Endothelial cell of umbilical vein (primary cell): ENCODE measurements at regions not wholly inside any gene's neighbourhood (a gene's known extent, or its start where the extent isn't known, plus 50 kb on each side); places are given as distances from the start of the nearest gene placed in this dataset.
"Not testable (repeated sequence)": the region's sequence is repeated elsewhere in the genome, so short reads cannot be mapped to it uniquely, and the experiment has no call there.

Source experiments
- BruUV-seq: library from RNA; stranded (reverse); fragments of 400-500 nt; replicated peaks from 2 replicates; lab custom pipeline; 2021; lab: Mats Ljungman, UMichigan
- CTCF ChIA-PET: fragments of 300-600, 350-600 bp; sonication (Branson Sonifier 250); formaldehyde crosslinking; loops from one replicate; lab custom pipeline; 2021; ENCODE audit warnings: antibody characterized with exemption, inconsistent platforms; lab: Charles Lee
- POLR2A ChIA-PET: fragments of 300-600, 350-600 bp; sonication (Branson Sonifier 250); formaldehyde crosslinking; loops from one replicate; lab custom pipeline; 2021; ENCODE audit warnings: antibody characterized with exemption, inconsistent platforms; lab: Charles Lee
- DNase-seq: peaks from one replicate; pipeline ENCODE4 v3.0.0-alpha.2; 2011; ENCODE audit warnings: low read depth, low spot score
- FAIRE-seq: peaks from 2 replicates; lab custom pipeline; 2011; peaks lifted over from hg19 to GRCh38; lab: Jason Lieb, UNC
- H2AFZ ChIP-seq: 2 replicates; pipeline ENCODE4 v1.6.0; 2012; ENCODE audit warnings: low read depth, low read length, control low read depth, inconsistent platforms
- H3K27ac ChIP-seq: 2 replicates; pipeline ENCODE4 v1.5.1; 2011; ENCODE audit warnings: low read depth, mild to moderate bottlenecking, control low read depth, low read length, moderate library complexity; ENCODE audit not compliant: insufficient read depth
- H3K27me3 ChIP-seq, 2 experiments: 2 replicates each; pipeline versions ENCODE4 v1.6.0 to v1.6.1; 2011; ENCODE audit warnings: low read length in 2 of 2, mixed read lengths in 1 of 2; ENCODE audit not compliant: control insufficient read depth in 2 of 2, insufficient read depth in 2 of 2
- H3K36me3 ChIP-seq, 2 experiments: 2 replicates in 1 of 2; 3 replicates in 1 of 2; pipeline ENCODE4 v1.5.1; 2011; ENCODE audit warnings: low read length in 2 of 2, mild to moderate bottlenecking in 1 of 2, moderate library complexity in 1 of 2; ENCODE audit not compliant: control insufficient read depth in 2 of 2, insufficient read depth in 2 of 2; ENCODE audit errors: extremely low read depth in 1 of 2
- H3K4me1 ChIP-seq: 3 replicates; pipeline ENCODE4 v1.5.1; 2011; ENCODE audit warnings: mild to moderate bottlenecking, low read length; ENCODE audit not compliant: control insufficient read depth, insufficient read depth; ENCODE audit errors: extremely low read depth
- H3K4me2 ChIP-seq: 2 replicates; pipeline ENCODE4 v1.6.1; 2011; ENCODE audit warnings: low read length, control low read depth, mixed read lengths; ENCODE audit not compliant: insufficient read depth
- H3K4me3 ChIP-seq, 3 experiments: fragments of 200-600 bp in 1 of 3; sonication (generic), shearing (Covaris generic) in 1 of 3; replicated peaks in 1 of 3; 2 replicates each; pipeline ENCODE4 v1.5.1; 2011 to 2016; ENCODE audit warnings: control low read depth in 3 of 3, low read length in 3 of 3, mild to moderate bottlenecking in 2 of 3, inconsistent platforms in 1 of 3, low read depth in 1 of 3, moderate library complexity in 1 of 3; ENCODE audit not compliant: insufficient read depth in 1 of 3
- H3K79me2 ChIP-seq: 2 replicates; pipeline ENCODE4 v1.6.0; 2012; ENCODE audit warnings: low read length, inconsistent platforms; ENCODE audit not compliant: control insufficient read depth, insufficient read depth
- H3K9ac ChIP-seq: replicated peaks from 2 replicates; pipeline ENCODE3; 2011; ENCODE audit warnings: low read length, control low read depth; ENCODE audit not compliant: insufficient read depth; ENCODE audit errors: extremely low read depth
- H3K9me1 ChIP-seq: replicated peaks from 3 replicates; pipeline ENCODE4 v1.6.0; 2011; ENCODE audit warnings: mild to moderate bottlenecking, low read length; ENCODE audit not compliant: control insufficient read depth, insufficient read depth; ENCODE audit errors: extremely low read depth
- H3K9me3 ChIP-seq: replicated peaks from 2 replicates; pipeline ENCODE4 v1.5.1; 2012; ENCODE audit warnings: low read length, inconsistent platforms; ENCODE audit not compliant: control insufficient read depth, insufficient read depth
- H4K20me1 ChIP-seq: replicated peaks from 2 replicates; pipeline ENCODE3; 2011; ENCODE audit warnings: mild to moderate bottlenecking, low read length; ENCODE audit not compliant: control insufficient read depth, insufficient read depth; ENCODE audit errors: extremely low read depth
- JUN ChIP-seq: IDR thresholded peaks from 2 replicates; pipeline ENCODE4 v1.6.1; 2011; ENCODE audit warnings: borderline replicate concordance, low read depth; ENCODE audit not compliant: insufficient read length, insufficient read depth
- MAX ChIP-seq: IDR thresholded peaks from 2 replicates; pipeline ENCODE4 v1.6.1; 2011; ENCODE audit not compliant: insufficient read depth, insufficient read length
- POLR2A ChIP-seq: IDR thresholded peaks from 2 replicates; pipeline ENCODE4 v1.6.1; 2012; ENCODE audit warnings: low read depth, mild to moderate bottlenecking, control low read depth, low read length
- POLR2AphosphoS5 ChIP-seq: IDR thresholded peaks from 2 replicates; pipeline ENCODE4 v1.6.1; 2012; ENCODE audit warnings: low read depth, mild to moderate bottlenecking, control low read depth, low read length, moderate library complexity; ENCODE audit not compliant: insufficient read depth
- dilution Hi-C: fragments of 300-500 bp; cut with MboI; formaldehyde crosslinking; loops from one replicate; pipeline ENCODE4 v1.15.0; 2019; ENCODE audit warnings: low sequenced_read_pairs; ENCODE audit not compliant: extremely low pct_ligation_motif_present
- intact Hi-C: fragments of 100-400 bp; cut with micrococcal nuclease; formaldehyde crosslinking; loops from one replicate; pipeline ENCODE4 v1.10.0; 2022

GRCh38 chr17:63224644-63225043 lies 221.5 kb downstream of the CYB561 start:
- TF ChIP-seq JUN = no peak
- TF ChIP-seq MAX = no peak
- no peak for TF ChIP-seq POLR2AphosphoS5
- no peak for TF ChIP-seq POLR2A
- H3K4me2 ChIP-seq = no peak overlapping the region
- no peaks in the 10 kb centered on the region for H3K79me2 ChIP-seq
- dilution Hi-C loops (no loop called here), intact Hi-C loops (no loop called here)
- POLR2A ChIA-PET = no interaction called here
- CTCF ChIA-PET = no interaction called here
- H3K27ac ChIP-seq = no peak overlapping the region
- no peaks in the 10 kb centered on the region for H3K36me3 ChIP-seq
- BruUV-seq = no TSS peak
- H3K27me3 ChIP-seq = no peaks in the 10 kb centered on the region
- no peak overlapping the region for H2AFZ ChIP-seq
- H3K9me1 ChIP-seq = no peaks in the 10 kb centered on the region
- H4K20me1 ChIP-seq = no peaks in the 10 kb centered on the region
- no peaks in the 10 kb centered on the region for H3K9me3 ChIP-seq
- no peak overlapping the region for H3K4me3 ChIP-seq
- no peak overlapping the region for H3K9ac ChIP-seq
- no peak for DNase-seq
- FAIRE-seq = no peak
- H3K4me1 ChIP-seq = no peaks in the 10 kb centered on the region

- BruUV-seq, CTCF ChIA-PET: not testable (repeated sequence)
These were observed 219.4 kb downstream of the CYB561 start for GRCh38 chr17:63226720-63227119.

GRCh38 chr17:63231015-63231620 lies 215.0 kb downstream of the CYB561 start:
- intact Hi-C loops, POLR2A ChIA-PET, FAIRE-seq, DNase-seq, H3K36me3 ChIP-seq, H3K9ac ChIP-seq, dilution Hi-C loops, H4K20me1 ChIP-seq, H3K9me1 ChIP-seq, H3K4me1 ChIP-seq, H2AFZ ChIP-seq, H3K4me2 ChIP-seq, H3K79me2 ChIP-seq, BruUV-seq, H3K4me3 ChIP-seq, H3K27ac ChIP-seq, H3K9me3 ChIP-seq, H3K27me3 ChIP-seq: not testable (repeated sequence)
- CTCF ChIA-PET = interaction anchor here (1.2 to 1.4 kb wide), 2 partner anchors 12 to 29 kb away, joined by 3 to 4 read pairs; no protein-coding TSS in a partner anchor

More at GRCh38 chr17:63226720-63227119, 219.4 kb downstream of the CYB561 start:
- H3K27me3 ChIP-seq, H4K20me1 ChIP-seq, H3K4me1 ChIP-seq, H2AFZ ChIP-seq, H3K9ac ChIP-seq, H3K36me3 ChIP-seq, intact Hi-C loops, H3K27ac ChIP-seq, H3K9me3 ChIP-seq, H3K9me1 ChIP-seq, POLR2A ChIA-PET, dilution Hi-C loops, H3K4me3 ChIP-seq, H3K4me2 ChIP-seq, H3K79me2 ChIP-seq, FAIRE-seq, DNase-seq: not testable (repeated sequence)
